ENCODE measurements at regions not wholly inside any gene's neighbourhood (a gene's known extent, or its start where the extent isn't known, plus 50 kb on each side); places are given as distances from the start of the nearest gene placed in this dataset.
A peak's percentile ranks its signal among the peaks of the same experiment; 100 is the strongest.

DNA sequence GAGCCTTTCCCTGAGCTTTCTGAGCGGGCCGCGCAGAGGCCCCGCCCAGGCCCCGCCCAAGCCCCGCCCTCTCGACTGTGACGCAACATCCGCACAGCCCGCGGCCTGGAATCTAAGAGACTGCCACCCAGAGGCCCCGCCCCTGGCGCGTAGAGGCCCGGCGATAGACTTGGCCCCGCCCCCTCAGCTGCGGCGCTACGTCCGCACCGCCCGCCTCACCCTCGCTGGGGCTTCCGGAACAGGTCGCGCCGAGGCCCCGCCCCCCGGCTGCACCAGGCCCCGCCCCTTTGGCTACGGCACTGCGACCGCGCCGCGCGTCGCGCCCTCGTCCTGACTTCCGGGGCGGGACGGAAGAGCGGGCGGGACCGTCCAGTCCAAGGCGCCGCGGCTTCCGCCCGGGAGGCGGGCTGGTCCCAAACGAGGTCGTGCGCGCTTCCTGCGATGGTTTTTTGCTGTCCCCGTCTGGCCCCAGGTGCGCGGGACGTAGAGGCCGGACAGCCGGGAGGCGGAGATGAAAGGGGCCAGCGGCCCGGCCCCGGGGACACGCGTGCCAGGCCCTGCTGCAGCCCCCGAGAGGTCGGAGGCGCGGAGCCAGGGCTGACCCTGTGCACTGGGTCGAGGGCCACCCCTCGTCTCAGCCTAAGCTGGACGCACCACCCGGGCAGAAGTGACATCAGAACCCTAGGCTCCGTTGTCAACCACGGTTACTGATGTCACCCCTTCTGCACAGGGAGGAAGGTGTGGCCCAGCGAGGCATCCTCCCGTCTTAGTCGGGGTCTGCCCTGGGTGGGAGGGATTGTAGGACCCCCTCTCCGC, 59.0 kb upstream of the WNT7B start:
- Histone ChIP-seq H3K79me2 (ENCODE audit: insufficient read depth, low read length) (no peaks in the 10 kb centered on the region), H2AFZ (ENCODE audit: low read length) (no peak overlapping the region), H3K27me3 (ENCODE audit: insufficient read depth, low read length) (no peaks in the 10 kb centered on the region)

DNA sequence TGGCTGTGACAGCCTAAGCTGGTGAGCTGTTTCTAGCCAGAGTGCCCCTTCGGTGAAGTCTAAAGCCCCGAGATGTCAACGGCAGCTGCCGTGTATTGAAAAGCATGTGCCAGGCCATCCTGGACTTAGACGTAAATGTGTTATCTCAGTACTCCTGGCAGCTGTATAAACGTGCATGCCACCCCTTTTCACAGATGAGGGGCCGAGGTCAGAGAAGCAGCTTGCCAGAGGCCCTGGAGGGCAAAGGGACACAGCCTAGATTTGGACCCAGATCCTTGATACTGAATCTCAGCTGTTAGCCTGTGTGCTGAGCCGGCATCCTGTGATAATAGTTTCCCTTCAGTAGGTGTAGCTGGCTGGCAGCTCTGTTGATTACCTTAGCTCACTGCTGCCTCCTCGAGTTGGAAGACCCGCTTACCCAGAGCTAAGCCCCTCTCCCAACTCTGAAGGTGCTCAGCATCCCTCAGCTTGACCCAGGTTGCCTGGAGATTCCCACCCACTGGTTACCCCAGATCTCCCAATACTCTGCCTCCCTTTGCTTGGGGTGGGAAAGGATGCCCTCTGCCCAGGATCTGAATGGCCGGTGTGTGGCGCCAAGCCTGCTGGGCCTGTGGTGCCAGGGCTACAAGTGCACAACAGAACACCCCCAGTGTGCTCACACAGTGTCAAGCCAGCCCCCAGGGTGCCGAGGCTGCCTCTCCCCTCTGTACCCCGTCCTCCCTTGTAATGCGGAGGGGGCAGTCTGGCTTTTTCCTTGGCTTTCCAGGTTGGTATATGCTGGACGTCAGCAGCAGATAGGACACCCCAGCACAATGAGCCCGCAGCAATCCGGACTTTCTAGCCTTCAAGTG, 59.8 kb upstream of the WNT7B start:
- Histone ChIP-seq H3K9ac (ENCODE audit: low read length) (peak overlapping the region; percentile 91), H3K9me2 (ENCODE audit: low read depth, low read length) (no peaks in the 10 kb centered on the region), H3K9me3 (ENCODE audit: low read length) (no peaks in the 10 kb centered on the region), H3K79me2 (ENCODE audit: insufficient read depth, low read length) (no peaks in the 10 kb centered on the region), H3K4me2 (ENCODE audit: low read length) (peak overlapping the region; percentile 95), H3K27me3 (ENCODE audit: insufficient read depth, low read length) (no peaks in the 10 kb centered on the region), H3K4me3 (ENCODE audit: low read depth, low read length, poor library complexity, severe bottlenecking) (peak overlapping the region; percentile 89), H4K20me1 (ENCODE audit: insufficient read depth, low read length) (no peaks in the 10 kb centered on the region), H3F3A (ENCODE audit: insufficient read depth, low read length) (no peaks in the 10 kb centered on the region), H3K36me3 (ENCODE audit: insufficient read depth, low read length) (no peaks in the 10 kb centered on the region), H2AFZ (ENCODE audit: low read length) (no peak overlapping the region), H3K27ac (ENCODE audit: low read depth, low read length, poor library complexity, severe bottlenecking) (peak overlapping the region; percentile 58), H3K4me1 (ENCODE audit: insufficient read depth, low read length, severe bottlenecking) (peaks cover 29% of the 10 kb centered on the region)
- no peak for TF ChIP-seq EZH2 (IDR thresholded peaks at IDR 0.05; ENCODE audit: borderline replicate concordance, low read length)
- TF ChIP-seq, protein P1, sequence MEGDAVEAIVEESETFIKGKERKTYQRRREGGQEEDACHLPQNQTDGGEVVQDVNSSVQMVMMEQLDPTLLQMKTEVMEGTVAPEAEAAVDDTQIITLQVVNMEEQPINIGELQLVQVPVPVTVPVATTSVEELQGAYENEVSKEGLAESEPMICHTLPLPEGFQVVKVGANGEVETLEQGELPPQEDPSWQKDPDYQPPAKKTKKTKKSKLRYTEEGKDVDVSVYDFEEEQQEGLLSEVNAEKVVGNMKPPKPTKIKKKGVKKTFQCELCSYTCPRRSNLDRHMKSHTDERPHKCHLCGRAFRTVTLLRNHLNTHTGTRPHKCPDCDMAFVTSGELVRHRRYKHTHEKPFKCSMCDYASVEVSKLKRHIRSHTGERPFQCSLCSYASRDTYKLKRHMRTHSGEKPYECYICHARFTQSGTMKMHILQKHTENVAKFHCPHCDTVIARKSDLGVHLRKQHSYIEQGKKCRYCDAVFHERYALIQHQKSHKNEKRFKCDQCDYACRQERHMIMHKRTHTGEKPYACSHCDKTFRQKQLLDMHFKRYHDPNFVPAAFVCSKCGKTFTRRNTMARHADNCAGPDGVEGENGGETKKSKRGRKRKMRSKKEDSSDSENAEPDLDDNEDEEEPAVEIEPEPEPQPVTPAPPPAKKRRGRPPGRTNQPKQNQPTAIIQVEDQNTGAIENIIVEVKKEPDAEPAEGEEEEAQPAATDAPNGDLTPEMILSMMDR (IDR thresholded peaks at IDR 0.05; ENCODE audit: low read length): peak; percentile 71

More for the DNA sequence above, 59.0 kb upstream of the WNT7B start:
- H3K4me1 ChIP-seq (ENCODE audit: insufficient read depth, low read length, severe bottlenecking): peaks cover 26% of the 10 kb centered on the region
- H3K4me3 ChIP-seq (ENCODE audit: low read depth, low read length, poor library complexity, severe bottlenecking): peak overlapping the region; percentile 89
- no peaks in the 10 kb centered on the region for H3F3A ChIP-seq (ENCODE audit: insufficient read depth, low read length)
- no peaks in the 10 kb centered on the region for H3K9me3 ChIP-seq (ENCODE audit: low read length)
- TF ChIP-seq, protein P1 (IDR thresholded peaks at IDR 0.05; ENCODE audit: low read length): no peak
- TF ChIP-seq EZH2 (IDR thresholded peaks at IDR 0.05; ENCODE audit: borderline replicate concordance, low read length): no peak
- H3K36me3 ChIP-seq (ENCODE audit: insufficient read depth, low read length): no peaks in the 10 kb centered on the region
- H4K20me1 ChIP-seq (ENCODE audit: insufficient read depth, low read length): no peaks in the 10 kb centered on the region
- H3K9me2 ChIP-seq (ENCODE audit: low read depth, low read length): no peaks in the 10 kb centered on the region
- peak overlapping the region; percentile 91 for H3K9ac ChIP-seq (ENCODE audit: low read length)
- peak overlapping the region; percentile 95 for H3K4me2 ChIP-seq (ENCODE audit: low read length)
- H3K27ac ChIP-seq (ENCODE audit: low read depth, low read length, poor library complexity, severe bottlenecking): peak overlapping the region; percentile 58

GRCh38 chr22:46038174-46038487, 61.2 kb upstream of the WNT7B start:
- Histone ChIP-seq H2AFZ (ENCODE audit: low read length) (no peak overlapping the region), H3K4me1 (ENCODE audit: insufficient read depth, low read length, severe bottlenecking) (peaks cover 29% of the 10 kb centered on the region), H3K27me3 (ENCODE audit: insufficient read depth, low read length) (no peaks in the 10 kb centered on the region), H3K9me3 (ENCODE audit: low read length) (no peaks in the 10 kb centered on the region), H3F3A (ENCODE audit: insufficient read depth, low read length) (no peaks in the 10 kb centered on the region), H3K9ac (ENCODE audit: low read length) (no peak overlapping the region), H3K4me3 (ENCODE audit: low read depth, low read length, poor library complexity, severe bottlenecking) (no peak overlapping the region), H4K20me1 (ENCODE audit: insufficient read depth, low read length) (no peaks in the 10 kb centered on the region), H3K36me3 (ENCODE audit: insufficient read depth, low read length) (no peaks in the 10 kb centered on the region), H3K4me2 (ENCODE audit: low read length) (no peak overlapping the region), H3K9me2 (ENCODE audit: low read depth, low read length) (no peaks in the 10 kb centered on the region), H3K79me2 (ENCODE audit: insufficient read depth, low read length) (no peaks in the 10 kb centered on the region), H3K27ac (ENCODE audit: low read depth, low read length, poor library complexity, severe bottlenecking) (no peak overlapping the region)
- TF ChIP-seq, protein P1 (IDR thresholded peaks at IDR 0.05; ENCODE audit: low read length): no peak
- TF ChIP-seq EZH2 (IDR thresholded peaks at IDR 0.05; ENCODE audit: borderline replicate concordance, low read length): no peak

All from OCI-LY1 (cell line).